ENCODE measurements at regions not wholly inside any gene's neighbourhood (a gene's known extent, or its start where the extent isn't known, plus 50 kb on each side); places are given as distances from the start of the nearest gene placed in this dataset.

DNA sequence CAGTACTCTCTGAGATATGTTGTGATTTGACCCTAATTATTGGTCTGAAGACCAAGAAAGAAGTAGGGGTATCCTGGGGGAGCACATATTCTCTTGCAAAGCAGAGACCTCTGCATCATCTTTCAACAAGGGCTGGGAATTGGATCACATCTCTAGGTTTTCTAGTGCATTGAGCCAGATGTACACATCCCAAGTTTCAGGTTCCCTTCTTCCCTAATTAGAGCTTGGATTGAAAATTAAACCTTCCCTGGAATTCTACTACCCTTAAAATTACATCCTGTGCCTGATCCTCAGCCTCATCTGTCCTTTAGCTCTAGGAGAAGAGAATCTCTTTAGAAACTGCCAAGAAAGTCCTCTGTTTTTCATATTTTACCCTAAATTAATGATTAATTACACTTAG, 839.6 kb downstream of the SLC6A15 start:
- TF ChIP-seq, protein P1, sequence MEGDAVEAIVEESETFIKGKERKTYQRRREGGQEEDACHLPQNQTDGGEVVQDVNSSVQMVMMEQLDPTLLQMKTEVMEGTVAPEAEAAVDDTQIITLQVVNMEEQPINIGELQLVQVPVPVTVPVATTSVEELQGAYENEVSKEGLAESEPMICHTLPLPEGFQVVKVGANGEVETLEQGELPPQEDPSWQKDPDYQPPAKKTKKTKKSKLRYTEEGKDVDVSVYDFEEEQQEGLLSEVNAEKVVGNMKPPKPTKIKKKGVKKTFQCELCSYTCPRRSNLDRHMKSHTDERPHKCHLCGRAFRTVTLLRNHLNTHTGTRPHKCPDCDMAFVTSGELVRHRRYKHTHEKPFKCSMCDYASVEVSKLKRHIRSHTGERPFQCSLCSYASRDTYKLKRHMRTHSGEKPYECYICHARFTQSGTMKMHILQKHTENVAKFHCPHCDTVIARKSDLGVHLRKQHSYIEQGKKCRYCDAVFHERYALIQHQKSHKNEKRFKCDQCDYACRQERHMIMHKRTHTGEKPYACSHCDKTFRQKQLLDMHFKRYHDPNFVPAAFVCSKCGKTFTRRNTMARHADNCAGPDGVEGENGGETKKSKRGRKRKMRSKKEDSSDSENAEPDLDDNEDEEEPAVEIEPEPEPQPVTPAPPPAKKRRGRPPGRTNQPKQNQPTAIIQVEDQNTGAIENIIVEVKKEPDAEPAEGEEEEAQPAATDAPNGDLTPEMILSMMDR (IDR thresholded peaks at IDR 0.05): no peak
- TF ChIP-seq EP300 (IDR thresholded peaks at IDR 0.05; ENCODE audit: low read depth): no peak
- TF ChIP-seq POLR2A (IDR thresholded peaks at IDR 0.05): no peak
